Activated CD4-positive, alpha-beta T cell treated with anti-CD3 and anti-CD28 coated beads for 24 hours (primary cell): ENCODE measurements at regions not wholly inside any gene's neighbourhood (a gene's known extent, or its start where the extent isn't known, plus 50 kb on each side); places are given as distances from the start of the nearest gene placed in this dataset.
"Not testable (repeated sequence)": the region's sequence is repeated elsewhere in the genome, so short reads cannot be mapped to it uniquely, and the experiment has no call there.

Experiments
- DNase-seq, 2 donors: peaks; one replicate each; pipeline ENCODE4 v3.0.0-alpha.2; 2020; ENCODE audit warnings: low read depth in 2 of 2

DNA sequence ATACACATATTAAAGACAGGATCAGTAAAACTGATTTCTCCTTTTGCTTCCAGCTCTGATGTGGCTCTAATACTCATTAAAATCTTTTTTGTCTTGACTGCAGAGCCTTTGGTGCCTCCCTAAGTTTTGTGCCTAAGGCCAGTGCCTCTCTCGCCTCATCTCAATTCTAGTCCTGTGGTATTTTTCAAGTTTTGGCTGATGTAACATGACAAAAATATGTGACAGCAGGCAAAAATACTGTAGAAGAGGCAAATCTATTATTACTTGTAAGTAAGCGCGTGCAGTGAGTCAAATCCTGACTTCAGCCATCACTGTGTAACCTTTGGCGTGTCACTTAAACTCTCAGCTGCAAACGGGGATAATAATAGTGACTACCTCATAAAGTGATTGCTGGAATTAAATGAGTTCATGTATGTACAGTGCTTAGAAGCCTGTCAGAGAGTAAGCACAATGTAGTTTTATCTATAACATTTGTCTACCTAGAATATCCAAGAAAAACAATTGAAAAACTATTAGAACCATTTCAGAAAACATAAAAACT, 74.0 kb downstream of the MAB21L3 start:
- DNase-seq, result no peak

DNA sequence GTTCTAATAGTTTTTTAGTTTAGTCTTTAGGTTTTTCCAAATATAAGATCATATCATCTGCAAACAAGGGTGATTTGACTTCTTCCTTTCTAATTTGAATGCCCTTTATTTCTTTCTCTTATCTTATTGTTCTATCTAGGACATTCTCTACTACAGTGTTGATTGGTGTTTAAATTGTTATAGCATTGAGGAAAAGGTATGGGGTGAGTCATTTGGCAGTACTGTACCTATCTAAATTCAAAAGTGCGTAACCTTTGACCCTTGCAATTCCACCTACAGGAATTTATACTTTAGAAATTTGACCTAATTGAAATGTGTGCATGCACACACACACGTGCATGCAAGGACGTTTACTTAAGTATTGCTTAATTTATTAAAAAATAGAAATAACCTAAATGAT, 78.3 kb downstream of the MAB21L3 start:
- no peak for DNase-seq

DNA sequence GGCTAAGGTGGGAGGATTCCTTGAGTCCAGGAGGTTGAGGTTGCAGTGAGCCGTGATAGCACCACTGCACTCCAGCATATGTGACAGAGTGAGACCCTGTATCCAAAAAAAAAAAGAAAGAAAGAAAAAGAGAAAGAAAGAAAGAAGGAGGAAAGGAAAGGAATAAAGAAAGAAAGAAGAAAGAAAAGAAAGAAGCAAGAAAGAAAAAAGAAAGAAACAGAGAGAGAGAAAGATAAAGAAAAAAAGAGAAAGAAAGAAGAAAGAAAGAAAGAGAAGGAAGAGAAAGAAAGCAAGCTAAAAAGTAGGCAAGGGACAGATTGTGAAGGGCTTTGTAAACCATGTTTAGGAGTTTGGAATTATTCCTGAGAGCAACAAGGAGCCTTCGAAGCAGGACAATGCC, 80.1 kb downstream of the MAB21L3 start:
- no peak for DNase-seq

DNA sequence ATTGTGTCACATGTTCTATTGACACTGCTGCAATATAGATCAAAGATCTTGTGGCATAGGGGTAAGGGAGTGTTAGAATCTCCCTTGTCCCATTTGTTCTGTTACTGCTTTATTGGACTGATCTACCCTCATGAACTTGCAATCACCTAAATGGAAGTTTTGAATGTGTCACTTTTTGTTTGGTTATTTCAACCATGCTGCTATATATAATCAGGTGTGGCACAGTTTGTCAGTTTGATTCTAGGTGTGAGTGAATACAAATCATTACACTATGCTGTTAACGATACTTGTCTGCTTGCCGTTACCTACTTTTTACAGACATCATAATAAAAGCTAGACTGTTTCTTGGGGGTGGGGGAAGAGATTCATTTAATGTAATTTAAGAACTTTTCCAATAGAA, 82.6 kb downstream of the MAB21L3 start:
- DNase-seq, result no peak

DNA sequence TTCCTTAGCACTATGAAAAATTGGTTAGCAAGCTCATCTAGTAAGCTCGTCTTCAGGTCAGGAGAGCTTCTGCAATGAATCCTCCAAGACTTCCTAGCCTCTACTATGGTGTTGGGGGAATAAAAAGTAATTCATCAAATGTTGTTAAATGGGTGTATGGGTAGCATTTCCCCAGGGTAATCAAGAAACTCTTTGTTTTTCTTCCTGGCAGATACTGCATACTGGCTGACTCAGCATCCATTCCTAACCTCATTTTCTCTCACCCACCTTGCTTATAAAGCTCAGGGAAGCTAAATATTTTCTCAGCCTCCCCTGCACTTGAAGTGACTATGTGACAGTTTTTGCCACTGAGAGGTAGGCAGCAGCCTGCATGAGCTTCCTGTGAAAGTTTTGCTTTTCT, 83.4 kb downstream of the MAB21L3 start:
- DNase-seq, result no peak

DNA sequence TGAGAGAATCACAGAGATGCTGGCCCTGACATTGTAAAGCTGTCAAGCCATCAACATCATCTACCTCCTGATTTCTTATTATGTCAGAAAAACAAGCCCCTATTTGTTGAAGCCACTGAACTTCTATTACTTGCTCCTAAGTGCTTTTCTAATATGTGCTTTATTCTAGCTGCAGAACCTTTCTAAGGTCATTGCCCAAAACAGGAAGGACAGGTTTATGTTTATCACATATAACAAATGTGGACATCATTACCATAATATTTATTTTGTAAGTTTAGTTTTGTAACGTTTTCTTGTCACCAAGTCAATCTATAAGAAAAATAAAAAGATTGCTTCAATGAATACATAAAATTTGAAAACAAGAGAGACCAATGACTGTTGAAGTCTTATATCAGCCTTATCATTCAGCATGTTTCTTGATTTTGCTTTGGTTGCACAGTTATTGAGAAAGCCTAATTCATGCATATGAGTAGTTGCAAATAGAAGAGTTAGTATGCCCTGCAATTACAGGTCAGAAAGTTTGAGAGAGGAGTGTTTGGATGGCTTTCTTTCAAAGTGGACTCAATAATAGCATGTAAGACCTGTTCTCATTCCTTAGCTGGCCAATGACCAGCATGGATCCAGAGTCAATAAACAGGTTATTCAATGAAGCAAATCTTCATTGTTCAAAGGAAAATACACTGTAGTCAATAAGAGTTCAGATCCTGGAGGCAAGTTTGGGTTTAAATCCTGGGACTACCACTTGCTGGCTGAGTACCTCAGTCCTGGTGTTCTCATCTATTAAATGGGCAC, 84.1 kb downstream of the MAB21L3 start:
- DNase-seq, result no peak

DNA sequence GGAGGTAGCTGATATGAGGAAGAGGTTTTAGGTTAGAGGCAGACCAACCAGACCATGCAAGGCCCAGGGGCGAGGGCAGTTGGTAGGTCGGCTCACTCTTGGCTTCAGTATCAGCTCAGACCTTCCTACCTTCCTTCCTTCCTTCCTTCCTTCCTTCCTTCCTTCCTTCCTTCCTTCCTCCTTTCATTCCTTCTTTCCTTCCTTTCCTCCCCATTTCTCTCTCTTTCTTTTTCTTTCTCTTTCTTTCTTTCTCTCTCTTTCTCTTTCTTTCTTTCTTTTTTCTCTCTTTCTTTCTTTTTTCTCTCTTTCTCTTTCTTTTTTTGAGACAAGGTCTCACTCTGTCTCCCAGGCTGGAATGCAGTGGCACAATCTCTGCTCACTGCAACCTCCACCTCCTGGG, 89.1 kb downstream of the MAB21L3 start:
- DNase-seq, result not testable (repeated sequence)

DNA sequence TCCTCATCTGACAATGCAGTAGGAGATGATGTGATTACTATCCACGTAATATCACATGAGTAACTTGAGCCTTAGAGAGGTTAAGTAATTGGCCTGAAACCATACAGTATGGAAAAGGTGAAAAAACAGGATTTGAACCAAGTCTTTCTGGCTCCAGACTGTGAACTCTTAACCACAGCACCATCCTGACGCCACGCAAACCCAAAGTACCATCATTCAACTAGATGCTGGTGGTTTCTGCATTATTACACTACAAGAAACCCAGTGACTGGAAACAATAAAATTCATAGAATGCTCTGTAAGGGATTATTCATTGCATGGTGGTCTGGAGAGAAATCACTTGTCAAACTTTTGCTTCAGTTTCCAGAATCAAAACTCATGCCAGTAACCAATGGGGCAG, 90.7 kb downstream of the MAB21L3 start:
- DNase-seq, result no peak

DNA sequence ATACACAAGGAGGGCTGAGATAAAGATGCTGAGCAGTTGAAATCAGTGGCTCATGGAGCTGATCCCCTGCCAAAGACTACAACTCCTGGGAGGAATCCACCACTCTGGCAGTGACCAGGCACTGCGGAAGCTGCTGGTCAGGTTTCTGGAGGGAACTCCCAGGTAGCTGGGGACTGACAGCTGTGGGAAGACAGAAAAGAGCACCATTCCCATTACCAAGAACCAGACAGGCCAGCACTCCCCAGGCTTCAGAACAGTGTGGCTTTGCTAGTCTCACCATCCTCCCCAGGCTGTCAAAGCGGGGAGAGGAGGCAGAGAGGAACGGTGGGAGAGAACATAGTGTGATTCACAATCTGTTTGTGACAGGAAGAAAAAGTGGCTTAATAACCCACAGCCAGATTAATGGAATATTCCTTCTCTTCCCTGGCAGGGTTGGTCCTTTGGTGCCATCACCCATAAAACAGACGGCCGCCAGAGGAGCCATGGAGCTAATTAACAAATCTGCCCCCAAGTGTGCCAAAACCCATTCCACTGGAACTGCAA, 92.1 kb downstream of the MAB21L3 start:
- DNase-seq, result no peak

DNA sequence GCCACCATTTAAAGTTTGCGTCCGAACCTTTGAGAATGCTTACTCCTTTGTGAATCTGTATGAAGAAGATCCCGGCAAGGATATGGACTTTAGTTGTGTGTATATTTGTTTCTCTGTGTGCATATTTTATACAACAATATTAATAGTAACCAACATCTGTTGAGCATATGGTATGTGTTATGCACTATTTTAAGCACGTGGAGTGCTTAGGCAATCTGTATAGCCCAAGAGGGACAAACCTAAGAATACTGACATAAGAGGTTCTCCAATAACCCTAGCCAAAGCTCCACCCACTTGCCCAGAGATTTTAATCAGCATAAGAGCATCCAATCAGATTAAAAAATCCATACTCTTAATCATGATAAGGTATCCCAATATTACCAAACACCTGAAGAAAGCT, 92.7 kb downstream of the MAB21L3 start:
- no peak for DNase-seq

DNA sequence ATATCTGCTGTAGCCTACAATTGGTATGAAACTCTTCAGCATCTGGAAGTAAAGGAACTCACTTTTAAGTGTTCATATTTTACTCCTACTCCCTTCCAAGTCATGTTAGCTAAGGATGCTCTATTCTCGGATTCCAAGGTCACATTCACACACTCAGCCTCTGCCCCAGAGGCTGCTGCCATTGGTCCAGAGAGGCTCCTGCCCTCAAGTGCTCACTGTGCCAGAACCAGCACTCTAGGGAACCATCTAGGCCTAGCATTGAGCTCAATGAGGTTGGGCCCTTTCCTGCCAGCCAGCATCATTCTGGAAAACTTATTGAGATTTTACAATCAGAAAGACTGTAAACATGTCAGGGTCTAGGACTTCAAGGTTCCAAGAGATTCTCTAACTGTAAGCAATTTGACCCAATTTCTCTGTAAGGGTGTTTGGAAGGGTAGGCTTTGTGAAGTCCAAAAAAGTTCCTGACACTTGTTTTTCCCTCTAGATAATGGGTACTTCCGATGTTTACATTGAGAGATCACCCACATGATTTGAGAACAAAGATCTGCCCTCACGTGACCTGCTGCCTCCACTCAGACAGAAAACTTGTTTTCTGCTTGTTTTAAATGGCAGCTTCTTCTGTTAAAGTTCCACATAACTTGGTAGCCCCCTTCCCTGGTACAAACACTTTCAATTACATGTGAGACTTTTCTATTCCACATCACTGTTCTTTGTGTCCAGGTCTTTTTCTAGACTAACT, 94.9 kb downstream of the MAB21L3 start:
- DNase-seq, result no peak

DNA sequence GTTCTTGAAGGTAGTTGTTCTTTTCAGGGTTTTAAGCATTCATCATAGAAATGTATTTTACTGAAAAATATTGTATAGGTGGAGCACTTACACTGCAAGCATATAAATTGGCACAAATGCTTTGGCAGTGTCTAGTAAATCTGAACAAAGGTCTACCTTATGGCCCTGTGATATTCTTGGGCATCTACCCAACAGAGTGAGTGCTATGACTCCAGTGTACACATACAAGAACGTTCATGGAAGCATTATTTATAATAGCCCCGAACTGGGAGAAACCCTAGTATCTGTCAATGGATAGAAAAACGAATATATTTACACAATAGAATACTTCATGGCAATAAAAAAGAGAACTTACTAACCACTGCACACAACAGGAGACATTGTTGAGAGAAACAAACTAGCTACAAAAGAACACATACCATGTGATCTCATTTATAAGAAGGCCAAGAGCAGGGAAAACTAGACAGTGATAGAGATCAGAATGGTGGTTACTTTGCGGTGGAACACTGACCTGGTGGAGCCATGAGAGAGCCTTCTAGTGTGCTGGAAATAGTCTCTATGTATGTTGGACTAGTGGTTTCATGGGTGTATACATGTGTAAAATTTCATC, 96.0 kb downstream of the MAB21L3 start:
- DNase-seq, result no peak

DNA sequence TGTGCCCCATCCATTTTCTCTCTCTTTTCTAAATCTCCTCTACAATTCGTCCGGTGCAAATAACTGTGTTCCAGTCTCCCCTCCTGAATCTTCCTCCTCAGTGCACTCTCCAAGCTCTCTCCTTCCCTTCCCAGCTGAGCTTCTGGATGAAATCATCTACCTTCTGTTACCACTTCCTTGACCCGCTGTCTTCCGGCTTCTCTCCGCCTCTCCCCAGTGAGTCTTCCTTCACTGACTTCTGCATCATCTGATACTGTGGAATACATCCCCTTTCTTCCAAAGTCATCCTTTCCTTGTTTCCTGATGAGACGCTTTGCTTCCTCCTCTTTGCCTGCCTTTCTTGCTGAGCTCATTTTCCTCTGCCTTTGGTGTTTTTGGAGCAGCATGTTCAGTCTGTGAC, 96.9 kb downstream of the MAB21L3 start:
- no peak for DNase-seq

DNA sequence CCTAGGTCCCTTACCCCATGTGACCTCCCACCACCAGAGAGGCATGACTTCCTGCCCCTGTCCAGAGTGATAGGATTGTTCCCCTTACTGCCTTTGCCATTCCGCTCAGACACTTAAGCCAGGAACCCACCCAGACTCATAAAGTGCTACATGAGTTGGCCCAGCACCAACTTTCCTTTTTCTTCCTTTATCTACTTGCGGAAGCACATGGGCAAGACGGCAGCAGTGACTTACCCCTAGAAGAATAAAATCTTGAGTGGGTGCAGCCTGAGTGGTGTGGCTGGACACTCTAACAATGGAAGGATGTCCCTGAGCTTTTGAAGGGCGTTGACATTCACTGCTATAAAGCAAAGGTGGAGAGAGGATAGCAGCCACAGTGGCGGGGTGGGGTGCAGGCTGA, 100.1 kb downstream of the MAB21L3 start:
- no peak for DNase-seq

DNA sequence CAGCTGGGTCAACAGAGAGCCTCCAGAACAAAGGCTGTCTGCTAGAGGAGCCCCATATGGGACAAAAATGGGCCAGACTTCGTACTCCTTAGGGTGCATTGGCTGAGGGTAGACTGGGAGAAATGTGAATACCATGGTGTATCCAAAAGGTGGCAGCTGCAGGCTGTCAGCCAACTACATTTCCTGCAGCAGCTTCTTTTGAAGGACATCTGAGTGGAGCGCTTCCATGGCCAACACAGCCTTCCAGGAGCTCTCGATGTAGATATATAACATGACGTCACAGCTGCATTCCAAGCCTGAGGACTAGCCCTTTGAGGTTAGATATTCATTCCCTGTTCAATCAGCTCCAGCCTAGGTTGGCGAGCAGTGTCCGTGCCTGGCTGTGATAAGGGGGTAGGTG, 107.7 kb downstream of the MAB21L3 start:
- no peak for DNase-seq

DNA sequence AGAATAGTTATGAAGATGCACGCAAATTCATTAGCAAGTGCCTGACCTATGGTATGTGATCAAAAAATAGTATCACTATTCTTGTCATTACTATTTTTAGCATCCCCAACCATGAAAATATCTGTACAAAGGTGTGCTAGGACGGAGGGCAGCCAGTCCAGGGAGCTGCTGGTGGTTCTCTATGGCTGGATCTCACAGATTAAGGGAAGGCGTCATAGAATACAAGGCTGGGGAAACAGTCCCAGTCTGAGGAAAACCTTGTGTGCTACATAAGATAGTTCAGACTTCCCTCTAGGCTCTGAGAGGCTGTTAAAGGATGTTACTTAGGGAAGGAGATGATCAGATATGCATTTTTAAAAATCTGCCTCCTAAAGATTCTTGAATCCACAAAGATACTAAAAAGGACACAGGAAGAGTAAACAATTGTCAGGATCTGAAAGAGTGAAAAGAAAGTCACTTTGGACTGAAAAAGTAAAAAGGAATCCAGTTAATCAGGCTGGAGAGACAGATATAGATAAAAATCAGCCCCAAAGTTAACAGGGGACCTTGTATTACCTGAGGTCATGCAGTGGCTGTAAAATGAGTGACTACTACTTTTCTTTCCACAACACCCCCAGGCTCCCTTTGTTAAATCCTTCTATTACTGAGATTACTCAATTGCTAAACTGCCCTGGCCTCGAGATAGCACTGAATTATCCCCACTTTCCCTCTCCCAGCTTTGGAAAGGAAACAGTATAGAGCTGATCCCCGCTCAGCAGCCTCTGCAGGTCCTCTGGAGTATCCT, 108.6 kb downstream of the MAB21L3 start:
- DNase-seq, result no peak

DNA sequence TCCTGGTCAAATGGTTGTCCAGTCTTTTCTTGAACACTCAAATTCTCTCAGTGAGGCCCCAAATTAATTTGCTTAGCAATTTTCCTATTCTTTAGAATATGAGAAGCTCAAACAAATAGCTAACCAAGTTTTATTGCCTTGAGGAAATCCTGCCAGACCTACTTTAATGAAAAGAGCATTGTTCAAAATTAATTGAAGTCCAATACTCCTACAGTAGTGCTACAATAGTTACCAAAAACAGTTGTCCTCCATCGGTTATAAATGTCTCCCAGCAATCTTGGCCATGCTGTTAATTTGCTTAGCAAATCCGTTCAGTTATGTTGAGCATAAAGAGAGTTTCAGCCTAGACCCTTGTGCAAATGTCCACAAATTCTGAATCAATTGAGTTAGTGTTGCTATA, 112.9 kb downstream of the MAB21L3 start:
- DNase-seq, result no peak

DNA sequence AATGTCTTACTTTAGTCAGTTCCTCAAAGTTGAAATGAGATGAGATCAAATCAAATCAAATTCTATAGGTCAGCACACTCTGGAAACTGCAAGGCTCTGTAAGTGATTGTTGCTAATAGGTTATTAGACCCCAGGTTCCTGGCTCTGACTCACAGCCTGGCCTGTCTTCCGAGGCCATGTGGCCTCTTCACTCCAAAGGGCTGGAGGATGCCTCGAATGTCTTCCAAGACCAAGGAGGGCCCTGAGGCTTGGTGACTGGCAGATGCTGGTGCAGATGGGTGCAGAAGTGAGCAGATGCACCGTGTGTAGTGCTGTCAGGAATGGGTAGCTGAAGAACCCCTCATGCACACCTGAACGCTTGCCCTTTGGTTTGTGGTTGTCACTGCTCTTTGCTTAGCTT, 113.4 kb downstream of the MAB21L3 start:
- no peak for DNase-seq

DNA sequence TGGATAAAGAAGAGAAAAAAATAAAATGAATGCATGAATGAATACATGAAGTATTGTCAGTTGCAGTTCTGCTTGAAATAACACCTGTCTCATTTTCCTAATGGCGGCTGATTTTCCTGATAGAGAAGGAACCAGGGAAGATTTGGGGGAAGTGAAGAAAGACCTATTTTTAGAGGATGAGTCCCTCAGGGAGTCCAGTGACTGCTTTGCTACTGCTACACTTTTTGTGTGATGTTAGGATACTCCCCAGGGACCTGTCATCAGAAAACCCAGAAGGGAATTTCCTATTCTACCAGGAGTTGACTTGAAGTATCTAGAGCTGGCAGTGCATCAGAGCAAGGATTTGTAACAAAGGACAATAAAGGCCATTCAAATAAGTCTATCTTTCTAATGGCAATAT, 114.8 kb downstream of the MAB21L3 start:
- DNase-seq, result no peak

DNA sequence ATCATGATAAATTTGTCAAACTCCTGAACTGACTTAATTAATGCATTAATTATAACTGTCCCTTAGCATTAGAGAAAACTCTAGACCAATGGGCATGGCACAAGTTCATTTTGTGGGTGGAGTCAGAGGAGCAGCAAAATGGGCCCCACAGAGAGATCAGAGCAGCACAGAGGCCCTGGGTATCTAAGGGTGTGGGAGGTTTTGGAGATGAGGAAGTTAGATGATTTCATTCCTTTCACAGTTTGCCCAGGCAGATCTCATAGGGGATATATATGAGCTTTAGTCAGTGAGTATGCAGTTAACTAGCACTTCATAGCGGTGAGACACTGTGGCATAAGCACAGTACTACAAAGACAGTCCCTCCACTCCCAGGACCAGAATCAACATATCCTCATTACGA, 117.3 kb downstream of the MAB21L3 start:
- no peak for DNase-seq

DNA sequence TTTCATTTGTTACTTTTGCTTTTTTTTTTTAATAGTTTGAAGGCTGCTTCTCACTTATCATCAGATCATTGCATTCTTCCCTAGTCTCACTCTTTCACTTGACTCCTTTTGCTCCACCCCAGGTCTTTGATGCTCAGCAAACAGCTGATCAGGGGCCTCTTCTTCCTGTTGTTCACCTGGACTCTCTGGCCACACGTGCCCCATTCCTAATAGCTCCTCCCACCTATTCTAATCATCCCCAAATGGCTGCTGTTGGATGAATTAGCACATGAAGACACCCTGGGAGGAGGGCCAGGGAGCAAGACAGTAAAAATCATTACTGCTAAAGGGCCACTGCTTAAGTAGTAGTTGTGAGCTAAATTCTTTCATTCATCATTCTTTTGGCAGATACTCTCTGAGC, 119.5 kb downstream of the MAB21L3 start:
- no peak for DNase-seq

DNA sequence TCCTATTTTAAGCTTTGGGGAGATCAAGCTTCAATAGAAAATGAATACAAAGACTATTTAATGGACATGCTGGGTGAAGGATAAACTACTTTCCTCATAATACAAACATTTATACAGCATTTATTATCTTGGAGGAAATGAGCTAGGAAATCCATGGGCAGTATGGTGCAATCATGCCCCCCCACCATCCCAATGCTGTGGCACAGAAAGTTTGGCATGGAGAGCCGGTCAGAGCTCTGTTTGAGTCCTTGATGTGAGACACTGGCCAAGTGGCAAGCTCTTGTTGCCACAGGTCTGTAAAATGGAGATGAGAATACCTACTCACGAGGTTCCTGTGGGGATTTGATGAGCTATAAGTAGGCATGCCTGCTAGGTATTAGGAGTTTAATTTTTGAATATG, 120.6 kb downstream of the MAB21L3 start:
- DNase-seq, result no peak
